ENCODE measurements at regions not wholly inside any gene's neighbourhood (a gene's known extent, or its start where the extent isn't known, plus 50 kb on each side); places are given as distances from the start of the nearest gene placed in this dataset.
"Not testable (repeated sequence)": the region's sequence is repeated elsewhere in the genome, so short reads cannot be mapped to it uniquely, and the experiment has no call there.

- no peak for DNase-seq (ENCODE audit: low spot score)
These were observed 241.4 kb upstream of the DGKB start for GRCh38 chr7:15143936-15144335.

GRCh38 chr7:15143121-15143520 is 240.6 kb upstream of the DGKB start:
- DNase-seq (ENCODE audit: low spot score): no peak

GRCh38 chr7:15140431-15140830 is 237.9 kb upstream of the DGKB start:
- no peak for DNase-seq (ENCODE audit: low spot score)

- no peak for DNase-seq (ENCODE audit: low spot score)
These were observed 229.1 kb upstream of the DGKB start for GRCh38 chr7:15131661-15132060.

GRCh38 chr7:15130666-15131541 is 228.4 kb upstream of the DGKB start:
- DNase-seq (ENCODE audit: low spot score): no peak

GRCh38 chr7:15128716-15129115 is 226.2 kb upstream of the DGKB start:
- DNase-seq (ENCODE audit: low spot score): no peak

- not testable (repeated sequence) for DNase-seq (ENCODE audit: low spot score)
These were observed 224.1 kb upstream of the DGKB start for GRCh38 chr7:15126653-15127052.

- no peak for DNase-seq (ENCODE audit: low spot score)
These were observed 221.3 kb upstream of the DGKB start for GRCh38 chr7:15123901-15124300.

- DNase-seq (ENCODE audit: low spot score): no peak
These were observed 211.2 kb upstream of the DGKB start for GRCh38 chr7:15113752-15114151.

- DNase-seq (ENCODE audit: low spot score): no peak
These were observed 203.2 kb upstream of the DGKB start for GRCh38 chr7:15105711-15106110.

- DNase-seq (ENCODE audit: low spot score): no peak
These were observed 202.0 kb upstream of the DGKB start for GRCh38 chr7:15104411-15105092.

- no peak for DNase-seq (ENCODE audit: low spot score)
These were observed 196.5 kb upstream of the DGKB start for GRCh38 chr7:15099074-15099473.

- no peak for DNase-seq (ENCODE audit: low spot score)
These were observed 194.3 kb upstream of the DGKB start for GRCh38 chr7:15096853-15097252.

GRCh38 chr7:15094989-15095388 is 192.4 kb upstream of the DGKB start:
- DNase-seq (ENCODE audit: low spot score): no peak

GRCh38 chr7:15087771-15088170 is 185.2 kb upstream of the DGKB start:
- peak; percentile 8 for DNase-seq (ENCODE audit: low spot score)

GRCh38 chr7:15086862-15087261 is 184.3 kb upstream of the DGKB start:
- DNase-seq (ENCODE audit: low spot score): no peak

- no peak for DNase-seq (ENCODE audit: low spot score)
These were observed 183.6 kb upstream of the DGKB start for GRCh38 chr7:15086131-15086611.

- DNase-seq (ENCODE audit: low spot score): no peak
These were observed 182.8 kb upstream of the DGKB start for GRCh38 chr7:15085366-15085765.

- no peak for DNase-seq (ENCODE audit: low spot score)
These were observed 181.8 kb upstream of the DGKB start for GRCh38 chr7:15084368-15084767.

GRCh38 chr7:15081891-15082290 is 179.3 kb upstream of the DGKB start:
- no peak for DNase-seq (ENCODE audit: low spot score)

GRCh38 chr7:15073301-15073700 is 170.8 kb upstream of the DGKB start:
- no peak for DNase-seq (ENCODE audit: low spot score)

GRCh38 chr7:15068324-15068723 is 165.8 kb upstream of the DGKB start:
- no peak for DNase-seq (ENCODE audit: low spot score)

- no peak for DNase-seq (ENCODE audit: low spot score)
These were observed 154.7 kb upstream of the DGKB start for GRCh38 chr7:15057272-15057671.
